Fibroblast of peridontal ligament (primary cell): ENCODE measurements at regions not wholly inside any gene's neighbourhood (a gene's known extent, or its start where the extent isn't known, plus 50 kb on each side); places are given as distances from the start of the nearest gene placed in this dataset.
"Not testable (repeated sequence)": the region's sequence is repeated elsewhere in the genome, so short reads cannot be mapped to it uniquely, and the experiment has no call there.

Source experiments
- DNase-seq: peaks from one replicate; pipeline ENCODE4 v3.0.0-alpha.2; 2010; ENCODE audit errors: extremely low read depth

DNA sequence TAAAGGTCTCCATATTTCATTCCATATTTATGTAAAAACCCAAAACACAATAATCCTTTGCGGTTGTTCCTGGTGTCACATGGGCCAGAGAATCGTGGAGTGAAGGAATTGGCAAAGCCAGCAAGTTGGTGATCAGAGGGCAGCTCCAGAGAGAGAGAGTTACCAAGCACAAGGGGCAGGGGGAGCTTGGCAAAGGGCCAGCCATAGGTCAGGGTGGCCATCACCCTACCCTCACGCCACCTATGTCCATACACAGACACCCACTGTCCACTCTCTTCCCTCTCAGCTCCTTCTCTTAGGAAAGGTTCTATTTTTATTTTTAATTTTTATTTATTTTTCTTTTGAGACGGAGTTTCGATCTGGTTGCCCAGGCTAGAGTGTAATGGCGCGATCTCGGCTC is 163.2 kb upstream of the JARID2 start:
- DNase-seq, result no peak

DNA sequence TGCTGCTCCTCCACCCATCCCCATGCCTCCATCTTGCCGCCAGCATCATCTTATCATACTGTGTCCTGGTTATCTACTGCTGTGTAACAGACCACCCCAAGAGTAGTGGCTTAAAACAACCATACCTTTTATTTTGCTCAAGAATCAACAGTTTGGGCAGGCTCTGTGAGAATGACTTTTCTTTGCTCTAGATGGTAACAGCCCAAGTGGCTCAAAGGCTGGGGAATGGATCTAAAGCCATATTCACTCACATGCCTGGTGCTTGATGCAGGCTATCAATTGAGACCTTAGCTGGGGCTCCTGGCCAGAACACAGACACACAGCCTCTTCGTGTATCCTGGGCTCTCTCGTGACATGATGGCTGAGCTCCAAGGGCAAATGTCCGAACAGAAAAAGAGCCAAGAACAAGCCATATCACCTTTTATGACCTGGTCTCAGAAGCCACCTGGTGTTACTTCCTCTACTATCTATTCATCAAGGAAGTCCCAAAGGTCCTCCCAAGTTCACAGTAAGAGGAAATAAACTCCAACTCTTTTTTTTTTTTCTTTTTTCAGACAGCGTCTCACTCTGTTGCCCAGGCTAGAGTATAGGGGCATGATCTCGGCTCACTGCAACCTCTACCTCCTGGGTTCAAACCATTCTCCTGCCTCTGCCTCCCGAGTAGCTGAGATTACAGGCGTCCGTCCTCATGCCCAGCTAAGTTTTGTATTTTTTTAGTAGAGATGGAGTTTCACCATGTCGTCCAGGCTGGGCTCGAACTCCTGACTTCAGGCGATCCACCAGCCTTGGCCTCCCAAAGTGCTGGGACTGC is 159.3 kb upstream of the JARID2 start:
- no peak for DNase-seq

DNA sequence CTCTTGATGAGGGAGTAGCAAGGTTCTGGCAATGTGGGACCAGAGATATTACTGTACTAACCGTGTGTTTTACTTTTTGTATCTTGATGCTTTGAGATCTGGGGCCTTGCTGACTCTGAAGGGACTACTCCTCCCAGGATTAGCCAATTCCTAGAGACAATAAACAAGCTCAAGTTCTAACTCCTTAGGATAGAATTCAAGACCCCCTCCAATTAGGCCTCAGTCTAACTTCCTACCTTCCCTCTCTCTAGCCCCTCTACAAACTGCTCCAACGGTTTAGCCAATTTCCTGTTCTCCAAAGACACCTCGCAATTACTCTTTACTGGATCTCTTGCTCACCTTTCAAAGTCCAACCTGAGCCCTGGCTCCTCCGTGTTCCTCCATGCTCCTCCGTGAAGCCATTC is 158.7 kb upstream of the JARID2 start:
- no peak for DNase-seq

DNA sequence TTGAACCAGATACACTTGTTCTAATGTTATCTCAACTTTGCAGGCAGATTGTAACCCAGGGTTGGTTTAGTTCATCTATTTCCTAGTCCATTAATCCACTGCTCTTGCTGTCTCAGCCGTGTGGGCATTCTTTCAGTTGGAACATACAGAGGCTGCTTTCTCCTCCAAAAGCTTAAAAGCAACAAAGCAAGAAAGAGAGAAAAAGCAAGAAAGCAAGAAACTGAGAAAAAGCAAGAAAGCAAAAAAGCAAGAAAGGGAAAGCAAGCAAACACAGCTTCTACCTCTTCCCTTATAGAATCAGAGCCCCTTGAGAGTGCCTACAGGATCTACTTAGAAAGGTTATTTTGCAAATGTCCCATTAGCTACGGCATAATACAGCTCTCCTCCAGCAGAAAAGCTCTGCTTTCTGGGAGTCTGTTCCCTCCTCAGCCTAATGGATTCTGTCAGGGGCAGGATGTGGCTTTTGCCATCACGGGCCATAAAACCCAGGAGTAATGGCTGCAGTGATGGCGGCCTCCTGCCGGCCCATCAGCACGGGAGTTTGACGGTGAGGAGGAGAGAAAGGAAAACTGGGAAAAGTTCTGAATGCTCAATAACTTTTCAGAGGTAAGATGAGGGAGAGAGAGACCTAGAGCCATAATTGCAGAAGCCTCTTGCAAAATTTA is 156.8 kb upstream of the JARID2 start:
- no peak for DNase-seq

- DNase-seq, result no peak
Measured at GRCh38 chr6:15089569-15090144, 156.2 kb upstream of the JARID2 start.

GRCh38 chr6:15090145-15090579 is 155.7 kb upstream of the JARID2 start:
- no peak for DNase-seq

- DNase-seq, result no peak
Measured at GRCh38 chr6:15090745-15091384, 155.0 kb upstream of the JARID2 start.

DNA sequence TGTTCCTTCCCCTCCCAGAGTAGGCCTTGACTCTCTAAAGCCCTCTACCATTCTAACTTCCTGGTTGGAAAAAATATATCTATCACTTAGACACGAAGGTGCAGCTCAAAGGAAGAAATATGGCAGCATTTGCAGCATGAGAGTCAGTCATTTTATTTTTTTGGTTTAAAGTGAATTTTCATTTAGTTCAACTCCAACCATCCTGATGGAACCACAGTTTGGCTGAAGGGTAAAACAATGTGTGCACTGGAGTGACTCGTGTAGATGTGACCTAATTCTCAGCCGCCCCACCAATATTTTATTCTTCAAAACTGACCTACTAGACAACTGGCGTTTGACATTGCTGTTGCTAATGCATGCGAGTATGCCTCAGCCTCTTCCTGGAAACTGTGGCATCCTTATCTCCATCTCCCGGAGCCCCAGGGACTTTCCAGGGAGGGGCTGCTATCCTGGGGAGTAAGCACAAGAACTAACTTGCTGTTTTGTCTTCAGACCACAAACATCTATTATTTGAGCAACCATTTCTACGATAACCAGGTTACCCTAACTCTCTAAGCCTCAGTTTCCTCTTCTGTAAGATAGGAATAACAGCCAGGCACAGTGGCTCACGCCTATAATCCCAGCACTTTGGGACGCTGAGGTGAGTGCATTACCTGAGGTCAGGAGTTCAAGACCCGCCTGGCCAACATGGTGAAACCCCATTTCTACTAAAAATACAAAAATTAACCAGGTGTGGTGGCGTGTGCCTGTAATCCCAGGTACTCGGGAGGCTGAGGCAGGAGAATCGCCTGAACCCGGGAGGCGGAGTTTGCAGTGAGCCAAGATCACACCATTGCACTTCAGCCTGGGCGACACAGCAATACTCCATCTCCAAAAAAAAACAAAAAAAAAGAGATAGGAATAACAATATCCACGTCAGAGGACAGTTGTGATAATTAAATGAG is 148.7 kb upstream of the JARID2 start:
- no peak for DNase-seq

- DNase-seq, result no peak
Measured at GRCh38 chr6:15101130-15101529, 144.7 kb upstream of the JARID2 start.

DNA sequence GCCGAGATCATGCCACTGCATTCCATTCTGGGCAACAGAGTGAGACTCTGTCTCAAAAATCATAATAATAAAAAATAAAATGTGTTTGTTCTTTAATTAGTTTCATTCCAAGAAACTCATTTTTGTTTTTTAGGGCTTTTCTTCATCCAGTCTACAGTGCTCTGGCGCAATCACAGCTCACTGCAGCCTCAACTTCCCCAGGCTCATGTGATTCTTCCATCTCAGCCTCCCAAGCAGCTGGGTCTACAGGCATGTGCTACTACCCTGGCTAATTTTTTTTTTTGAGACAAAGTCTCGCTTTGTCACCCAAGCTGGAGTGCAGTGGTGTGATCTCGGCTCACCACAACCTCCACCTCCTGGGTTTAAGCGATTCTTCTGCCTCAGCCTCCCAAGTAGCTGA is 143.6 kb upstream of the JARID2 start:
- no peak for DNase-seq

DNA sequence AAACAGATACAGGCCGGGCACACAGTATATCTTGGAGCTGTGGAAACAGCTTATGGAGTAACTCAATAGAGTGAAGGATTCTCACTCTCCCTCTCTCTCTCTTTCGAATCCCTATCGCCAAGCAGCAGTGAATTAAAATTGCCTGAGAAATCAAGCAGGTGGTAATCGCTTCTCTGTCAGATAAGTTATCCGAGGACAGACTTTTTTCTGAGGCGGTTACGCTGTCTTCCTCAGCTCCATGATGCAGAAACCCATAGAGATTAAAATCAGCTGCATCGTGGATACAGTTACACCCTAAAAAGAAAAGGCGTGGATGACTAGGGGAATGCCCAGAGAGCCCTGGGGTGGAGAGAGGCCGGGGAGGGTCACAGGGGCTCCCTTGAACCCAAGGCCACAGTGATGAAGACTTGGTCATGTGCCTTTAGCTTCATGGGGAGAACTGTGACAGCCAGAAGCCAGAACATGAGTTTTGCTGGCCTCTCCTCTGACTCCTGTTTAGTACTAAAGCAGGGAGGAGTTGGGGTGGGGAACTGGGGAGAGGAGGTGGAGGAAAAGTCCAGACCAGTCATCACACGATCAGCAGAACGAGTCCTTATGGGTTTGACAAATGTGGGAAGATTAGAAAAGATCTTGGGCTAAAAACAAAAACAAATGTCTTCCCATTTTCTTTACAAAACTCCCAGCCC is 138.8 kb upstream of the JARID2 start:
- DNase-seq, result no peak

DNA sequence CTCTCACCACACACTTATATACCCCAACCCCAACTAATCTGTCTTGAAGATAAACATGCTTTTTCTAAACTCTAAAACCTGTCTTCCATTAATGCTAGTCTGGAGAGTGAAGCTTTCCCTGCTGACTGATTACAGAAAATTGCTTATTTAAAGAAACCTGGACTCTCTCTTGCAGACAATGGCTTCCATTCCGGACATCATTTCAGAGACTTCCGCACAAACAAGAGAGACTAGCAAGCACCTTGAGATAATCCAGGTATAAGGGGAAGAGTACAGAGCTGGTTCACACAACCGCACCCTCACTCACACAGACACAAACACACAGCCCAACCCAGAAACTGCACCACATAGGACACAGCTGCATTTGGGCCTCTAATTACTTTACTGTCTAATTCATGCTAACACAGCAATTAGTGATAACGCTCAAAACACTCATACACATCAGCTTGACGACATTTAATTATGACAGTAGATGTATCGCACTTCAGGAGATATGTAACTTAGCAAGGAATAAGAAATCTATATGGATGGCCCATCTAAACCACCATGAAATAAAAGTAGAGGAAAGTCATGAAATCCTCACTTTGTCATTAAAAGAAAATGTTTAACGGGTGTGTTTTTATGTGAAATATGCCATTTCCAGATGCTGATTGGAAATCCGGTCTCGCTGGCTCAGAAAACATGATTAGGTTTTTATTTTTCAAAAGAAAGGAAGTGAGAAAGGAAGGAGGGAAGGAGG is 138.1 kb upstream of the JARID2 start:
- DNase-seq, result no peak

DNA sequence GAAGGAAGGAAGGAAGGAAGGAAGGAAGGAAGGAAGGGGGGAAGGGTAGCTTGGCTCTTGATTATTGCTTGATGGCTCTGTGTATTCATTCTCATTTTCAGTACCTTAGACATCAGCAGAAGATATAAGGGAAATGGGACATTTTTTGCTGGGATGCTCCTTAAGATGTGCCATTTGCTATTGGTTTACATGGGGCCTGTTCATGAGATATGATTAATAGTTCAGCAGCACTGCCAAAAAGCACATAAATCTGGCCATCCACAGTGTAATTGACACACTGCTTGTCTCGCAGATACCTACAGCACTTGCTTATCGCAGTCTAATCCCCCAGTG is 137.5 kb upstream of the JARID2 start:
- no peak for DNase-seq

DNA sequence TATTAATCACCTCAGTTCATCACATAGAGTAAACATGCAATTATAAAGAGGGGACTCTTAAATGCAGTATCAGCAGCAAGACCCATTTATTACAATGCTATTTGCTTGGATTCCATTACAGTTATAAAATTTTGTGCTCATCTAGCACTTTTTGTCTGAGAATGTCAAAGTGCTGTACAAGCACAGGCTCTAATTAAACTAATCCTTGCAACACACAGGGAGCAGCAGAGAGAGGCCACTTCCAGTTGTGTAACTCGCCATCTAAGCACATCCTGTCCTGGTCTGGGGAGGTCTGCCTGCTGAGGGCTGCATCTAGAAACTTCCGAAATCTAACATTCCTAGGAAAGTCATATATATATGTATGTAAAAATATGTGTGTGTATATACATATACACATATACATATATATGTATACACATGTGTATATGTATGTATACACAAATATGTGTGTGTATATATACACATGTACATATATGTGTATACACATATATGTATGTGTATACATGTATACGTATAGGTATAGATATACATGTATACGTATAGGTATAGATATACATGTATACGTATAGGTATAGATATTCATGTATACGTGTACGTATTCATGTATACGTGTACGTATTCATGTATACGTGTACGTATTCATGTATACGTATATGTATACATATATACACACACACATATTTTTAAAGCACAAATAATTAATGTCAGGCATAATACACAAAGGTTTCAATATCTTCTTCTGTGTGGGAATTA is 136.4 kb upstream of the JARID2 start:
- DNase-seq, result no peak

DNA sequence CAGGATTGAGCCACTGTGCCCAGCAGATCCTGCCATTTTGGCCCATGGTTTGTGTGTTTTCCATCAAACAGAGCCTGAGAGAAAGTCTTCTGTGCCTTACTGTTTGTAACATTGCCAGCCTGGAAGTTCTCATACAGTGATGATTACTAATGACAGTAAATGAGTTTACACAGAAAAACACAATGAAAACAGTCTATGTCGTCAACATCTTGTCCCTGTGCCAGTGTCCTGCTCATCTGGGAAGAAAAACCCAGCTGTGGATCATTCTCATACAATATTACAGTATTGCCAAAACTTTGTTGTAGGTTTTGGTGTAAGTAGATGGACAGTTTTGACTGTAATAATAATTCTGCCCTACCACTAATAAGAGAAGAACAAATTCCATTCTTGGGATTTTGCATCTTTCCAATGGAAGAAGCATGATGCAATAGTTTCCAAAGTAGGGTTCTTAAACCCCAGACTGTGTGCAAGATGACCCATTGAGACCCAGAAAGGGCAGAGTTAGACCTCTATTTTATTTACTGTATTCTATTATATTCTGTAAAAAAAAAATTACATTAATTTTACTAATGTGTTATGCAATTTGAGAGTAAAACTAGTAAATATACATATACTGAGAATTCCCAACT is 135.0 kb upstream of the JARID2 start:
- no peak for DNase-seq

- DNase-seq, result not testable (repeated sequence)
Measured at GRCh38 chr6:15111576-15111975, 134.3 kb upstream of the JARID2 start.

DNA sequence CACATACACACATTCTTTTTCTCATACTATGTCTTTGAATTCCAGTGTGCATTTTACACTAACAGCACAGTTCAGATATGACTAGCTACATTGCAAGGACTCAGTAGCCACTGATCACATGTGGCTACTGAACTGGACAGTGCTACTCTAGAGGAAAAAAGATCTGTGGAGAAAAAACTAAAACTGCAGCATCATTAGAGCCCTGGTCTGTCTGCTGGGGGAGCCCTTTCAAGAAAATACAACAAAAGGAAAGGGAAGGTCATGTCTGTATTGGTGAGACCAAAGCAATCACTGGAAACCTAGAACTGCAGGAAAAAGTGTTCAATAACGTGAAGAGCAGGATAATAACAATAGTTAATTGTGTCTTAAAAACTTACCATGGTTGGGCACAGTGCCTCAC is 132.3 kb upstream of the JARID2 start:
- DNase-seq, result no peak

- DNase-seq, result no peak
Measured at GRCh38 chr6:15114061-15114460, 131.8 kb upstream of the JARID2 start.

GRCh38 chr6:15116889-15117288 is 129.0 kb upstream of the JARID2 start:
- no peak for DNase-seq
